NB4 (cell line): ENCODE measurements at regions not wholly inside any gene's neighbourhood (a gene's known extent, or its start where the extent isn't known, plus 50 kb on each side); places are given as distances from the start of the nearest gene placed in this dataset.

ENCODE experiments used
- CTCF ChIP-seq: IDR thresholded peaks from one replicate; pipeline ENCODE4 v1.5.1; 2012; ENCODE audit warnings: low read depth, low read length
- MAX ChIP-seq: IDR thresholded peaks from 2 replicates; pipeline ENCODE4 v1.6.1; 2011; ENCODE audit warnings: low read depth, low read length
- POLR2A ChIP-seq: IDR thresholded peaks from 2 replicates; pipeline ENCODE4 v1.6.1; 2011; ENCODE audit warnings: mild to moderate bottlenecking; ENCODE audit not compliant: insufficient read length; ENCODE audit errors: extremely low read depth

- TF ChIP-seq CTCF (no peak), POLR2A (no peak), MAX (no peak)
Measured at GRCh38 chr4:181711387-181711786, 531.8 kb upstream of the TENM3 start.
